Uterus (tissue), 2 donors: ENCODE measurements at regions not wholly inside any gene's neighbourhood (a gene's known extent, or its start where the extent isn't known, plus 50 kb on each side); places are given as distances from the start of the nearest gene placed in this dataset.

ENCODE experiments used
- POLR2A ChIP-seq, 2 donors: fragments of 450-650 bp; IDR thresholded peaks; one replicate each; pipeline ENCODE4 v1.6.1; 2016; ENCODE audit warnings: antibody characterized with exemption in 2 of 2, mild to moderate bottlenecking in 1 of 2, moderate library complexity in 1 of 2
- TF ChIP-seq, protein P1 (sequence below), 4 experiments: fragments of 200-600 bp in 2 of 4; fragments of 450-650 bp in 2 of 4; sonication (generic) in 2 of 4; IDR thresholded peaks; one replicate each; pipeline ENCODE4 v1.5.1; 2016 to 2019; ENCODE audit warnings: antibody characterized with exemption in 4 of 4, mild to moderate bottlenecking in 2 of 4, moderate library complexity in 1 of 4

DNA sequence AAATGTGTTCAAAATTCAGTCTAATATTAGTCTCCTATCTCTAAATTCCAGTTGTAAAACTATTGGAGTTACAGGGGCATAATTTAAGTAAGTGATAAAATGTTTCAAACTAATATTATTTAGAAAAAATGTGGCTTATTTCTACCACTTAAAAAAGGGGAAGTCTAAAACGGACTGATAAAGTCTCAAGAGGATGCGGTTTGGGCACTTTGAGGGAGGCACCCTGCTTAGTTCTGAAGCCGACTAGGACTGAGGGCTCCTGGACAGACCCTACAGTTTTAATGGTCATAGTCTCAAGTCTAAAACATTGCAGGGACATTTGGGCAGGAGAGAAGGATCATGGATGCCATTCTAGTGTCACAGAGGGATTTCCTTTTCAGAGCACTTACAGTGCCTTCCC lies 566.3 kb downstream of the NR2F2 start:
- TF ChIP-seq, protein P1, sequence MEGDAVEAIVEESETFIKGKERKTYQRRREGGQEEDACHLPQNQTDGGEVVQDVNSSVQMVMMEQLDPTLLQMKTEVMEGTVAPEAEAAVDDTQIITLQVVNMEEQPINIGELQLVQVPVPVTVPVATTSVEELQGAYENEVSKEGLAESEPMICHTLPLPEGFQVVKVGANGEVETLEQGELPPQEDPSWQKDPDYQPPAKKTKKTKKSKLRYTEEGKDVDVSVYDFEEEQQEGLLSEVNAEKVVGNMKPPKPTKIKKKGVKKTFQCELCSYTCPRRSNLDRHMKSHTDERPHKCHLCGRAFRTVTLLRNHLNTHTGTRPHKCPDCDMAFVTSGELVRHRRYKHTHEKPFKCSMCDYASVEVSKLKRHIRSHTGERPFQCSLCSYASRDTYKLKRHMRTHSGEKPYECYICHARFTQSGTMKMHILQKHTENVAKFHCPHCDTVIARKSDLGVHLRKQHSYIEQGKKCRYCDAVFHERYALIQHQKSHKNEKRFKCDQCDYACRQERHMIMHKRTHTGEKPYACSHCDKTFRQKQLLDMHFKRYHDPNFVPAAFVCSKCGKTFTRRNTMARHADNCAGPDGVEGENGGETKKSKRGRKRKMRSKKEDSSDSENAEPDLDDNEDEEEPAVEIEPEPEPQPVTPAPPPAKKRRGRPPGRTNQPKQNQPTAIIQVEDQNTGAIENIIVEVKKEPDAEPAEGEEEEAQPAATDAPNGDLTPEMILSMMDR (IDR thresholded peaks at IDR 0.05) = no peak
- TF ChIP-seq POLR2A (IDR thresholded peaks at IDR 0.05) = no peak
